SK-N-SH treated with all-trans-retinoic acid at 6 μM for 48 hours (cell line): ENCODE measurements at regions not wholly inside any gene's neighbourhood (a gene's known extent, or its start where the extent isn't known, plus 50 kb on each side); places are given as distances from the start of the nearest gene placed in this dataset.

ENCODE experiments used
- ATAC-seq: fragments of 200-7000 bp; cut with Tn5 transposase; 3 replicates; pipeline ENCODE4 v1.9.1; 2020; ENCODE audit warnings: mild to moderate bottlenecking, moderate library complexity
- ARNTL ChIP-seq: fragments of 450-650 bp; formaldehyde crosslinking; IDR thresholded peaks from 2 replicates; pipeline ENCODE4 v1.5.0; 2020; ENCODE audit warnings: low read depth, mild to moderate bottlenecking, moderate library complexity, borderline replicate concordance
- CSDC2 ChIP-seq: fragments of 250-450 bp; sonication (Bioruptor Pico); IDR thresholded peaks from 2 replicates; pipeline ENCODE4 v1.5.0; 2020; ENCODE audit warnings: mild to moderate bottlenecking, moderate library complexity
- ESRRG ChIP-seq: fragments of 250-450 bp; sonication (Bioruptor Pico); IDR thresholded peaks from 2 replicates; pipeline ENCODE4 v1.6.1; 2021; ENCODE audit warnings: mild to moderate bottlenecking
- GLIS3 ChIP-seq: fragments of 250-450 bp; sonication (Bioruptor Pico); IDR thresholded peaks from 2 replicates; pipeline ENCODE4 v1.5.0; 2020; ENCODE audit warnings: mild to moderate bottlenecking, moderate library complexity
- ISL1 ChIP-seq: fragments of 250-450 bp; sonication (Bioruptor Pico); IDR thresholded peaks from 2 replicates; pipeline ENCODE4 v2.1.2; 2022; ENCODE audit warnings: mild to moderate bottlenecking, moderate library complexity
- PPARA ChIP-seq: fragments of 250-450 bp; sonication (Bioruptor Pico); IDR thresholded peaks from 2 replicates; pipeline ENCODE4 v1.5.0; 2020; ENCODE audit warnings: mild to moderate bottlenecking, borderline replicate concordance
- RARB ChIP-seq: fragments of 250-450 bp; sonication (Bioruptor Pico); IDR thresholded peaks from 2 replicates; pipeline ENCODE4 v1.8.0; 2021; ENCODE audit warnings: mild to moderate bottlenecking, moderate library complexity
- SNAI2 ChIP-seq: fragments of 250-450 bp; sonication (Bioruptor Pico); IDR thresholded peaks from 2 replicates; pipeline ENCODE4 v1.5.0; 2020; ENCODE audit warnings: mild to moderate bottlenecking, moderate library complexity
- TCF4 ChIP-seq: fragments of 250-450 bp; sonication (Bioruptor Pico); IDR thresholded peaks from 2 replicates; pipeline ENCODE4 v1.8.0; 2021; ENCODE audit warnings: mild to moderate bottlenecking, moderate library complexity, borderline replicate concordance
- TOX ChIP-seq: fragments of 250-450 bp; sonication (Bioruptor Pico); IDR thresholded peaks from 2 replicates; pipeline ENCODE4 v1.8.0; 2021; ENCODE audit warnings: mild to moderate bottlenecking, moderate library complexity, borderline replicate concordance
- ZC3H10 ChIP-seq: fragments of 250-450 bp; sonication (Bioruptor Pico); IDR thresholded peaks from 2 replicates; pipeline ENCODE4 v1.5.1; 2021; ENCODE audit warnings: mild to moderate bottlenecking, moderate library complexity
- ZFP3 ChIP-seq: fragments of 250-450 bp; sonication (Bioruptor Pico); IDR thresholded peaks from 2 replicates; pipeline ENCODE4 v1.5.0; 2020; ENCODE audit warnings: mild to moderate bottlenecking, moderate library complexity
- ZFP30 ChIP-seq: fragments of 450-650 bp; formaldehyde crosslinking; IDR thresholded peaks from 2 replicates; pipeline ENCODE4 v1.5.0; 2022; ENCODE audit warnings: mild to moderate bottlenecking, moderate library complexity
- ZNF565 ChIP-seq: fragments of 450-650 bp; formaldehyde crosslinking; conservative IDR thresholded peaks from 2 replicates; pipeline ENCODE4 v1.5.0; 2020; ENCODE audit warnings: low read depth, mild to moderate bottlenecking, moderate library complexity
- ZNF70 ChIP-seq: fragments of 450-650 bp; formaldehyde crosslinking; IDR thresholded peaks from 2 replicates; pipeline ENCODE4 v1.5.0; 2020; ENCODE audit warnings: mild to moderate bottlenecking, moderate library complexity
- ZNF8 ChIP-seq: fragments of 450-650 bp; formaldehyde crosslinking; IDR thresholded peaks from 2 replicates; pipeline ENCODE4 v1.5.0; 2020; ENCODE audit warnings: mild to moderate bottlenecking, moderate library complexity
- TF ChIP-seq, protein P1 (sequence below): fragments of 250-450 bp; sonication (Bioruptor Pico); IDR thresholded peaks from 2 replicates; pipeline ENCODE4 v1.8.0; 2020; ENCODE audit warnings: mild to moderate bottlenecking, moderate library complexity, borderline replicate concordance
- TF ChIP-seq, protein P2 (sequence below): fragments of 250-450 bp; sonication (Bioruptor Pico); IDR thresholded peaks from 2 replicates; pipeline ENCODE4 v1.5.0; 2020; ENCODE audit warnings: mild to moderate bottlenecking, moderate library complexity
- TF ChIP-seq, protein P3 (sequence below): fragments of 250-450 bp; sonication (Bioruptor Pico); IDR thresholded peaks from 2 replicates; pipeline ENCODE4 v1.8.0; 2021; ENCODE audit warnings: low read depth, mild to moderate bottlenecking, moderate library complexity, borderline replicate concordance
- TF ChIP-seq, protein P4 (sequence below): fragments of 250-450 bp; sonication (Bioruptor Pico); IDR thresholded peaks from 2 replicates; pipeline ENCODE4 v1.5.1; 2020; ENCODE audit warnings: low read depth, mild to moderate bottlenecking, moderate library complexity

DNA sequence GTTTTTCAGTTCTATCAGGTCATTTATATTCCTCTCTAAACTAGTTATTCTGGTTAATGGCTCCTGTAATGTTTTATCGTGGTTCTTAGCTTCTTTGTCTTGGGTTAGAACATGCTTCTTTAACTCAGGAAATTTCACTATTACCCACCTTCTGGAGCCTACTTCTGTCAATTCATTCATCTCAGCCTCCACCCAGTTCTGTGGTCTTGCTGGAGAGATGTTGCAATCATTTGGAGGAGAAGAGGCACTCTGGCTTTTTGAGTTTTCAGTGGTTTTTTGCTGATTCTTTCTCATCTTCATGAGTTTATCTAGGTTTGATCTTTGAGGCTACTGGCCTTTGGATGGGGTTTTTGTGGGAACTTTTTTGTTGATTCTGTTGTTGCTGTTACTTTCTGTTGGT lies 213.0 kb downstream of the BRINP2 start:
- no peak for ATAC-seq
- TF ChIP-seq ZNF565 (CRISPR knock-in tag) = no peak
- TF ChIP-seq, all 23 proteins: peak for 0

DNA sequence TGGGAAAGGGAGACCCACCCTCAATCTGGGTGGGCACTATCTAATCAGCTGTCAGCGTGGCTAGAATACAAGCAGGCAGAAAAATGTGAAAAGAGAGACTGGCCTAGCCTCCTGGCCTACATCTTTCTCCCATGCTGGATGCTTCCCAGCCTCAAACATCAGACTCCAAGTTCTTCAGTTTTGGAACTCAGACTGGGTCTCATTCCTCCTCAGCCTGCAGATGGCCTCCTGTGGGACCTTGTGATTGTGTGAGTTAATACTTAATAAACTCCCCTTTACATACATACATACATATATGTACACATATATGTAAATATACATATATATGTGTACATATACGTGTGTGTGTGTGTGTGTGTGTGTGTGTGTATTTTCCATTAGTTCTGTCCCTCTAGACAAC lies 207.1 kb downstream of the BRINP2 start:
- TF ChIP-seq ZNF8 (CRISPR knock-in tag) (no peak), ARNTL (no peak), ZFP3 (no peak), ZNF70 (CRISPR knock-in tag) (no peak), RARB (CRISPR knock-in tag) (no peak), PPARA (CRISPR knock-in tag) (no peak), ZC3H10 (no peak), ISL1 (no peak), ESRRG (no peak), ZFP30 (CRISPR knock-in tag) (no peak), CSDC2 (CRISPR knock-in tag) (no peak), ZNF565 (CRISPR knock-in tag) (no peak), TOX (CRISPR knock-in tag) (no peak), TCF4 (CRISPR knock-in tag) (no peak), SNAI2 (no peak), GLIS3 (CRISPR knock-in tag) (no peak)
- TF ChIP-seq, protein P1, sequence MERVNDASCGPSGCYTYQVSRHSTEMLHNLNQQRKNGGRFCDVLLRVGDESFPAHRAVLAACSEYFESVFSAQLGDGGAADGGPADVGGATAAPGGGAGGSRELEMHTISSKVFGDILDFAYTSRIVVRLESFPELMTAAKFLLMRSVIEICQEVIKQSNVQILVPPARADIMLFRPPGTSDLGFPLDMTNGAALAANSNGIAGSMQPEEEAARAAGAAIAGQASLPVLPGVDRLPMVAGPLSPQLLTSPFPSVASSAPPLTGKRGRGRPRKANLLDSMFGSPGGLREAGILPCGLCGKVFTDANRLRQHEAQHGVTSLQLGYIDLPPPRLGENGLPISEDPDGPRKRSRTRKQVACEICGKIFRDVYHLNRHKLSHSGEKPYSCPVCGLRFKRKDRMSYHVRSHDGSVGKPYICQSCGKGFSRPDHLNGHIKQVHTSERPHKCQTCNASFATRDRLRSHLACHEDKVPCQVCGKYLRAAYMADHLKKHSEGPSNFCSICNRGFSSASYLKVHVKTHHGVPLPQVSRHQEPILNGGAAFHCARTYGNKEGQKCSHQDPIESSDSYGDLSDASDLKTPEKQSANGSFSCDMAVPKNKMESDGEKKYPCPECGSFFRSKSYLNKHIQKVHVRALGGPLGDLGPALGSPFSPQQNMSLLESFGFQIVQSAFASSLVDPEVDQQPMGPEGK = no peak
- TF ChIP-seq, protein P2, sequence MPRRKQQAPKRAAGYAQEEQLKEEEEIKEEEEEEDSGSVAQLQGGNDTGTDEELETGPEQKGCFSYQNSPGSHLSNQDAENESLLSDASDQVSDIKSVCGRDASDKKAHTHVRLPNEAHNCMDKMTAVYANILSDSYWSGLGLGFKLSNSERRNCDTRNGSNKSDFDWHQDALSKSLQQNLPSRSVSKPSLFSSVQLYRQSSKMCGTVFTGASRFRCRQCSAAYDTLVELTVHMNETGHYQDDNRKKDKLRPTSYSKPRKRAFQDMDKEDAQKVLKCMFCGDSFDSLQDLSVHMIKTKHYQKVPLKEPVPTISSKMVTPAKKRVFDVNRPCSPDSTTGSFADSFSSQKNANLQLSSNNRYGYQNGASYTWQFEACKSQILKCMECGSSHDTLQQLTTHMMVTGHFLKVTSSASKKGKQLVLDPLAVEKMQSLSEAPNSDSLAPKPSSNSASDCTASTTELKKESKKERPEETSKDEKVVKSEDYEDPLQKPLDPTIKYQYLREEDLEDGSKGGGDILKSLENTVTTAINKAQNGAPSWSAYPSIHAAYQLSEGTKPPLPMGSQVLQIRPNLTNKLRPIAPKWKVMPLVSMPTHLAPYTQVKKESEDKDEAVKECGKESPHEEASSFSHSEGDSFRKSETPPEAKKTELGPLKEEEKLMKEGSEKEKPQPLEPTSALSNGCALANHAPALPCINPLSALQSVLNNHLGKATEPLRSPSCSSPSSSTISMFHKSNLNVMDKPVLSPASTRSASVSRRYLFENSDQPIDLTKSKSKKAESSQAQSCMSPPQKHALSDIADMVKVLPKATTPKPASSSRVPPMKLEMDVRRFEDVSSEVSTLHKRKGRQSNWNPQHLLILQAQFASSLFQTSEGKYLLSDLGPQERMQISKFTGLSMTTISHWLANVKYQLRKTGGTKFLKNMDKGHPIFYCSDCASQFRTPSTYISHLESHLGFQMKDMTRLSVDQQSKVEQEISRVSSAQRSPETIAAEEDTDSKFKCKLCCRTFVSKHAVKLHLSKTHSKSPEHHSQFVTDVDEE = no peak
- TF ChIP-seq, protein P3, sequence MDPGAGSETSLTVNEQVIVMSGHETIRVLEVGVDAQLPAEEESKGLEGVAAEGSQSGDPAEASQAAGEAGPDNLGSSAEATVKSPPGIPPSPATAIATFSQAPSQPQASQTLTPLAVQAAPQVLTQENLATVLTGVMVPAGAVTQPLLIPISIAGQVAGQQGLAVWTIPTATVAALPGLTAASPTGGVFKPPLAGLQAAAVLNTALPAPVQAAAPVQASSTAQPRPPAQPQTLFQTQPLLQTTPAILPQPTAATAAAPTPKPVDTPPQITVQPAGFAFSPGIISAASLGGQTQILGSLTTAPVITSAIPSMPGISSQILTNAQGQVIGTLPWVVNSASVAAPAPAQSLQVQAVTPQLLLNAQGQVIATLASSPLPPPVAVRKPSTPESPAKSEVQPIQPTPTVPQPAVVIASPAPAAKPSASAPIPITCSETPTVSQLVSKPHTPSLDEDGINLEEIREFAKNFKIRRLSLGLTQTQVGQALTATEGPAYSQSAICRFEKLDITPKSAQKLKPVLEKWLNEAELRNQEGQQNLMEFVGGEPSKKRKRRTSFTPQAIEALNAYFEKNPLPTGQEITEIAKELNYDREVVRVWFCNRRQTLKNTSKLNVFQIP = no peak
- TF ChIP-seq, protein P4, sequence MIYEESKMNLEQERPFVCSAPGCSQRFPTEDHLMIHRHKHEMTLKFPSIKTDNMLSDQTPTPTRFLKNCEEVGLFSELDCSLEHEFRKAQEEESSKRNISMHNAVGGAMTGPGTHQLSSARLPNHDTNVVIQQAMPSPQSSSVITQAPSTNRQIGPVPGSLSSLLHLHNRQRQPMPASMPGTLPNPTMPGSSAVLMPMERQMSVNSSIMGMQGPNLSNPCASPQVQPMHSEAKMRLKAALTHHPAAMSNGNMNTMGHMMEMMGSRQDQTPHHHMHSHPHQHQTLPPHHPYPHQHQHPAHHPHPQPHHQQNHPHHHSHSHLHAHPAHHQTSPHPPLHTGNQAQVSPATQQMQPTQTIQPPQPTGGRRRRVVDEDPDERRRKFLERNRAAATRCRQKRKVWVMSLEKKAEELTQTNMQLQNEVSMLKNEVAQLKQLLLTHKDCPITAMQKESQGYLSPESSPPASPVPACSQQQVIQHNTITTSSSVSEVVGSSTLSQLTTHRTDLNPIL (CRISPR knock-in tag) = no peak
- no peak for ATAC-seq

DNA sequence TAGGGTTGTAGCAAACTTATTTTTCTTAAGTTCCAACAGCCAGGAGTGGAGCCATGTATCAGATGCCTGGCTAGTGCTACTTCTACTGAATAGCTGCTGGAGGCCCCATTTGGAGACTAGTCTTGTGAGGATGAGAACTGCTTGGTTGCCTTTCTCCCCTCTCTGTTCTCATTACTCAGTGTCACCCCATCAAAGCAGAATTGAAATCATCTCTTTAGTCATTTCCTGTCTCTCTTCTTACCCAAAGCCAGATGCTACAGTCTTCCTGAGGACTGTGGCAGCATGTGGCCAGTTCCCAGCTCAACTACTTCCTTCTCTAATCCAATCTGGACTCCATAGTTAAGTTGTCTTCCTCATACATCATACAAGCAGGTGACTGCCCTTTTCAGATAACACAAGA lies 197.5 kb downstream of the BRINP2 start:
- ATAC-seq = no peak
- no peak for TF ChIP-seq PPARA (CRISPR knock-in tag)
- TF ChIP-seq CSDC2 (CRISPR knock-in tag) = no peak
- no peak for TF ChIP-seq SNAI2
- no peak for TF ChIP-seq ARNTL
- TF ChIP-seq, protein P3 = no peak
- TF ChIP-seq, protein P2 = no peak
- TF ChIP-seq, protein P4 (CRISPR knock-in tag) = no peak
- TF ChIP-seq ZNF565 (CRISPR knock-in tag) = no peak
- TF ChIP-seq ZFP3 = no peak
- TF ChIP-seq, all 23 proteins: peak for 0
